ENCODE measurements at regions not wholly inside any gene's neighbourhood (a gene's known extent, or its start where the extent isn't known, plus 50 kb on each side); places are given as distances from the start of the nearest gene placed in this dataset.

- DNase-seq (ENCODE audit: low read depth in 1 of 2, low spot score in 1 of 2), result no peak
These were observed 50.3 kb upstream of the CXCL12 start for GRCh38 chr10:44435196-44435595.

GRCh38 chr10:44436240-44436639, 51.3 kb upstream of the CXCL12 start:
- DNase-seq (ENCODE audit: low read depth in 1 of 2, low spot score in 1 of 2), result no peak

- DNase-seq (ENCODE audit: low read depth in 1 of 2, low spot score in 1 of 2), result no peak
These were observed 53.1 kb upstream of the CXCL12 start for GRCh38 chr10:44437840-44438511.

- DNase-seq (ENCODE audit: low read depth in 1 of 2, low spot score in 1 of 2), result no peak
These were observed 54.5 kb upstream of the CXCL12 start for GRCh38 chr10:44439239-44439957.

- no peak for DNase-seq (ENCODE audit: low read depth in 1 of 2, low spot score in 1 of 2)
These were observed 55.0 kb upstream of the CXCL12 start for GRCh38 chr10:44439958-44440244.

- no peak for DNase-seq (ENCODE audit: low read depth in 1 of 2, low spot score in 1 of 2)
These were observed 72.4 kb upstream of the CXCL12 start for GRCh38 chr10:44457259-44457658.

- no peak for DNase-seq (ENCODE audit: low read depth in 1 of 2, low spot score in 1 of 2)
These were observed 73.9 kb upstream of the CXCL12 start for GRCh38 chr10:44458671-44459413.

GRCh38 chr10:44459671-44460070, 74.8 kb upstream of the CXCL12 start:
- no peak for DNase-seq (ENCODE audit: low read depth in 1 of 2, low spot score in 1 of 2)

- no peak for DNase-seq (ENCODE audit: low read depth in 1 of 2, low spot score in 1 of 2)
These were observed 75.5 kb upstream of the CXCL12 start for GRCh38 chr10:44460416-44460815.

GRCh38 chr10:44462338-44462914, 77.5 kb upstream of the CXCL12 start:
- DNase-seq (ENCODE audit: low read depth in 1 of 2, low spot score in 1 of 2), result no peak

GRCh38 chr10:44463511-44464121, 78.7 kb upstream of the CXCL12 start:
- DNase-seq (ENCODE audit: low read depth in 1 of 2, low spot score in 1 of 2), result no peak

- DNase-seq (ENCODE audit: low read depth in 1 of 2, low spot score in 1 of 2), result no peak
These were observed 79.6 kb upstream of the CXCL12 start for GRCh38 chr10:44464503-44464902.

- no peak for DNase-seq (ENCODE audit: low read depth in 1 of 2, low spot score in 1 of 2)
These were observed 80.7 kb upstream of the CXCL12 start for GRCh38 chr10:44465401-44466115.

- no peak for DNase-seq (ENCODE audit: low read depth in 1 of 2, low spot score in 1 of 2)
These were observed 81.3 kb upstream of the CXCL12 start for GRCh38 chr10:44466236-44466635.

GRCh38 chr10:44467090-44467489, 82.2 kb upstream of the CXCL12 start:
- no peak for DNase-seq (ENCODE audit: low read depth in 1 of 2, low spot score in 1 of 2)

- DNase-seq (ENCODE audit: low read depth in 1 of 2, low spot score in 1 of 2), result no peak
These were observed 83.0 kb upstream of the CXCL12 start for GRCh38 chr10:44467900-44468299.

- no peak for DNase-seq (ENCODE audit: low read depth in 1 of 2, low spot score in 1 of 2)
These were observed 83.6 kb upstream of the CXCL12 start for GRCh38 chr10:44468525-44468924.

- DNase-seq (ENCODE audit: low read depth in 1 of 2, low spot score in 1 of 2), result no peak
These were observed 84.1 kb upstream of the CXCL12 start for GRCh38 chr10:44468965-44469364.

GRCh38 chr10:44470784-44471183, 85.9 kb upstream of the CXCL12 start:
- DNase-seq (ENCODE audit: low read depth in 1 of 2, low spot score in 1 of 2), result no peak

- DNase-seq (ENCODE audit: low read depth in 1 of 2, low spot score in 1 of 2), result no peak
These were observed 86.5 kb upstream of the CXCL12 start for GRCh38 chr10:44471410-44471809.

GRCh38 chr10:44473146-44473545, 88.2 kb upstream of the CXCL12 start:
- DNase-seq (ENCODE audit: low read depth in 1 of 2, low spot score in 1 of 2), result no peak
